ENCODE measurements at regions not wholly inside any gene's neighbourhood (a gene's known extent, or its start where the extent isn't known, plus 50 kb on each side); places are given as distances from the start of the nearest gene placed in this dataset.

GRCh38 chr16:86049641-86050040, 150.7 kb downstream of the IRF8 start:
- H3K27ac ChIP-seq, result no peak overlapping the region
- DNase-seq, result no peak
- H3K36me3 ChIP-seq, result no peaks in the 10 kb centered on the region
- H3K9me3 ChIP-seq (ENCODE audit: severe bottlenecking), result no peaks in the 10 kb centered on the region
- H3K4me3 ChIP-seq (ENCODE audit: low read depth, low read length), result no peak overlapping the region
- TF ChIP-seq CTCF (IDR thresholded peaks at IDR 0.05; ENCODE audit: low read depth, low read length), result no peak
- H3K27me3 ChIP-seq (ENCODE audit: insufficient read depth, low read depth, severe bottlenecking), result no peaks in the 10 kb centered on the region

GRCh38 chr16:86050111-86050510, 151.1 kb downstream of the IRF8 start:
- no peak overlapping the region for H3K27ac ChIP-seq
- H3K36me3 ChIP-seq, result no peaks in the 10 kb centered on the region
- H3K4me3 ChIP-seq (ENCODE audit: low read depth, low read length), result no peak overlapping the region
- H3K9me3 ChIP-seq (ENCODE audit: severe bottlenecking), result no peaks in the 10 kb centered on the region
- H3K27me3 ChIP-seq (ENCODE audit: insufficient read depth, low read depth, severe bottlenecking), result no peaks in the 10 kb centered on the region
- DNase-seq, result no peak
- no peak for TF ChIP-seq CTCF (IDR thresholded peaks at IDR 0.05; ENCODE audit: low read depth, low read length)

DNA sequence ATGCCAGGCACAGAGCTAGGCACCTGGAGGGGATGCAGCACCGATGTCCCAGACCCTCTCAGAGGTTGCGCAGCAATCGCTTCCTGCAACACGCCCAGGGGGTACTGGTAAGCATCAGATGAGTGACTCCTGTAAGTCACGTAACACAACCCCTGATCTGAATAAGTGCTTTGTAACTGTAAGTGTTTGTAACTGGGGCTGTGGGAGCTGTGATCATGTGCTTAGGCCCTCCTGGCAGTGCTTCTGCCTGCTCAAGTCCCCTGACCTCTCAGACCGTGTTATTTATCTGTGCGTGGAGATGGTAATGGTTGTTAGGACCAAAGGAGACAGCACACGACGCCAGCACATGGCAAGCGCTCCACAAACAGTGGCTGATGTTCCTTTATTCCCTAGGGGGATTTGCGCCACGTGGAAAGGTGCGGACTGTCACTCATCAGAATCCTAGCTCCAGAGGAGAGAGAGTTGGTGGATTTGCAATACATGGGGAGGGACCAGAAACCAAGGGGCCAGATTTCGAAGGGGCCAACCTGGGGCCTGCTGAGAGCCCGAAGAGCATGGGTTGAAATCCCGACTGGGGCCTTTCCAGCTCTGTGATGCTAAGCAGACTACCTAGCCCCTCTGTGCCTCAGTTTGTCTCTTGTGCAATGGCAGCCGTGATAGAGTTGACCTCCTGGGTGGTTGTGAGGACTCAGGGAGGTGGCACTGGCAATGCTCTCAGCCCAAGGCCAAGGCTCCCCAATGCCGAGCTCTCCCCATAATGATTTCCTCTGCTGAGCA, 151.8 kb downstream of the IRF8 start:
- H3K9me3 ChIP-seq (ENCODE audit: severe bottlenecking), result no peaks in the 10 kb centered on the region
- DNase-seq, result no peak
- H3K27ac ChIP-seq, result no peak overlapping the region
- no peak for TF ChIP-seq CTCF (IDR thresholded peaks at IDR 0.05; ENCODE audit: low read depth, low read length)
- no peaks in the 10 kb centered on the region for H3K36me3 ChIP-seq
- no peak overlapping the region for H3K4me3 ChIP-seq (ENCODE audit: low read depth, low read length)
- H3K27me3 ChIP-seq (ENCODE audit: insufficient read depth, low read depth, severe bottlenecking), result no peaks in the 10 kb centered on the region

- Histone ChIP-seq H3K9me3 (ENCODE audit: severe bottlenecking) (no peaks in the 10 kb centered on the region), H3K36me3 (no peaks in the 10 kb centered on the region), H3K4me3 (ENCODE audit: low read depth, low read length) (no peak overlapping the region), H3K27ac (no peak overlapping the region), H3K27me3 (ENCODE audit: insufficient read depth, low read depth, severe bottlenecking) (no peaks in the 10 kb centered on the region)
- TF ChIP-seq CTCF (IDR thresholded peaks at IDR 0.05; ENCODE audit: low read depth, low read length), result no peak
- DNase-seq, result no peak
Measured at GRCh38 chr16:86051368-86052114, 152.6 kb downstream of the IRF8 start.

DNA sequence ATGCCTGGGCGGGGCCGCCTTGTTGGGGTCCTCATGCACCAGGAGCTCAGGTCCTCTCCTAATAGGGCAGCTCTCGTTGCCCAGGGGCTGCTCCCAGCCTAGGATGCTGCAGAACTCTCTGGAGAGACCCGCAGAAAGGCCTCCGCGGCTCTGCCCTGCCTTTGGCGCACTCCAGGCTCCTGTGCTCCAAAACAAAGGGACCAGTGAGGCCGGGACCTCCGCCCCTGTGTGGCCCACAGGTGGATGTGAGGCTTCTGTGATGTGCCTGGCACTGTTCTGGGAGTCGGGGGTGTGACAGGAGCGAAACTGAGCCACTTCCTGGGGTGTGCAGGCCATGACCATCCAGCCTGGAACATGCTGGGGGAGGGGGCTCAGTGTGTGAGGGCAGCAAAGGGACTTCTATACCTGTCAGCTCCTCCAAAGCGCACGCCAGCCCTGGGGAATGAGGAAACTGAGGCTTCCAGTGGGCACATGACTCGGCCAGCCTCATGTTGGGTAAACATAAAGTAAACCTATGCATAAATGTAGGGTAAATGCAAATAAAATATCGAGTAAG, 153.2 kb downstream of the IRF8 start:
- DNase-seq, result no peak
- H3K27me3 ChIP-seq (ENCODE audit: insufficient read depth, low read depth, severe bottlenecking), result no peaks in the 10 kb centered on the region
- H3K27ac ChIP-seq, result no peak overlapping the region
- H3K9me3 ChIP-seq (ENCODE audit: severe bottlenecking), result no peaks in the 10 kb centered on the region
- no peak overlapping the region for H3K4me3 ChIP-seq (ENCODE audit: low read depth, low read length)
- TF ChIP-seq CTCF (IDR thresholded peaks at IDR 0.05; ENCODE audit: low read depth, low read length), result no peak
- no peaks in the 10 kb centered on the region for H3K36me3 ChIP-seq
